ENCODE measurements at regions not wholly inside any gene's neighbourhood (a gene's known extent, or its start where the extent isn't known, plus 50 kb on each side); places are given as distances from the start of the nearest gene placed in this dataset.

GRCh38 chr3:55244247-55244646 lies 242.9 kb downstream of the WNT5A start:
- H3K27ac ChIP-seq (replicated peaks; ENCODE audit: low read length): no peak overlapping the region
- no peaks in the 10 kb centered on the region for H3K9me3 ChIP-seq (replicated peaks in 1 of 2; ENCODE audit: control insufficient read depth in 2 of 2, insufficient read depth in 1 of 2, low read depth in 1 of 2, low read length in 2 of 2)
- H3K9ac ChIP-seq (ENCODE audit: low read depth, low read length, poor library complexity): no peak overlapping the region
- H3K4me3 ChIP-seq (ENCODE audit: low read length in 2 of 2): no peak overlapping the region
- no peak overlapping the region for H2BK15ac ChIP-seq (ENCODE audit: low read length)
- H3K14ac ChIP-seq (ENCODE audit: low read length): no peak overlapping the region
- H3K18ac ChIP-seq (ENCODE audit: low read length): no peak overlapping the region
- no peaks in the 10 kb centered on the region for H3K27me3 ChIP-seq (ENCODE audit: control insufficient read depth in 3 of 3, insufficient read depth in 3 of 3, low read depth in 1 of 3, low read length in 3 of 3)
- no peak overlapping the region for H4K91ac ChIP-seq (ENCODE audit: low read depth, low read length, poor library complexity)
- DNase-seq (ENCODE audit: low spot score): no peak
- H2BK120ac ChIP-seq (ENCODE audit: low read depth, low read length): no peak overlapping the region
- no peak overlapping the region for H4K8ac ChIP-seq (ENCODE audit: low read depth, low read length)
- H2BK12ac ChIP-seq (ENCODE audit: low read length): no peak overlapping the region
- H2AFZ ChIP-seq (ENCODE audit: low read length): no peak overlapping the region
- WGBS, 2 donors (ENCODE audit: extremely low coverage in 2 of 2, insufficient read length in 2 of 2, insufficient replicate concordance in 1 of 2): no CpG with 5 or more reads among the region's 1 CpG
- H3K79me1 ChIP-seq (ENCODE audit: low read depth, low read length): no peaks in the 10 kb centered on the region
- no peak overlapping the region for H2AK5ac ChIP-seq (ENCODE audit: low read depth, low read length)
- H3K4me1 ChIP-seq (ENCODE audit: control insufficient read depth in 2 of 2, insufficient read depth in 1 of 2, low read depth in 1 of 2, low read length in 2 of 2): no peaks in the 10 kb centered on the region
- no peaks in the 10 kb centered on the region for H3K36me3 ChIP-seq (replicated peaks in 1 of 2; ENCODE audit: control insufficient read depth in 2 of 2, insufficient read depth in 2 of 2, low read length in 2 of 2)
- H2BK5ac ChIP-seq (ENCODE audit: low read length): no peak overlapping the region
- H3K4ac ChIP-seq (ENCODE audit: low read length): no peak overlapping the region
- H3K4me2 ChIP-seq (ENCODE audit: insufficient read depth, low read length, poor library complexity, severe bottlenecking): no peak overlapping the region
- no peak overlapping the region for H3K23ac ChIP-seq (ENCODE audit: low read depth, low read length, poor library complexity)

DNA sequence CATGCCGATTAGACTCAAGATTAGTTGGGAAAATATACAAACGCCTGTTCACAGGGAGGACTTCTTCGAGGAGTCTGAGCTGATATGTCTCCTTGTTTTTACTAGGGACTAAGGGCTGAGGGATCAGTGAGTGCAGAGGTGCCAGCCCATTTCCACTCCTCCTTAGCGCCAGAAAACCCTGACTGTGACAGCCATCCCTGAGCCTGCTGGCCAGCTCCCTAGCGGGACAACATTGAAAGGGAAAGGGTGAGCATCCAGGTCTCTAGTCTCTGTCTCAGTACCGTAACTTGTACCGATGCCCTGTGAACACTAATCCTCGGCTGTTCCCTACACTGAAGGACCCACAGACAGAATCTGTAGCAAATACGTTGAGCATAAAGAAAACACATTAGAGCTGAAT lies 243.4 kb downstream of the WNT5A start:
- H3K4me2 ChIP-seq (ENCODE audit: insufficient read depth, low read length, poor library complexity, severe bottlenecking): no peak overlapping the region
- no peak overlapping the region for H4K8ac ChIP-seq (ENCODE audit: low read depth, low read length)
- H3K79me1 ChIP-seq (ENCODE audit: low read depth, low read length): no peaks in the 10 kb centered on the region
- H2BK15ac ChIP-seq (ENCODE audit: low read length): no peak overlapping the region
- H3K27ac ChIP-seq (replicated peaks; ENCODE audit: low read length): no peak overlapping the region
- no peaks in the 10 kb centered on the region for H3K4me1 ChIP-seq (ENCODE audit: control insufficient read depth in 2 of 2, insufficient read depth in 1 of 2, low read depth in 1 of 2, low read length in 2 of 2)
- H3K4me3 ChIP-seq (ENCODE audit: low read length in 2 of 2): no peak overlapping the region
- no peak overlapping the region for H3K18ac ChIP-seq (ENCODE audit: low read length)
- H4K91ac ChIP-seq (ENCODE audit: low read depth, low read length, poor library complexity): no peak overlapping the region
- WGBS, 2 donors (ENCODE audit: extremely low coverage in 2 of 2, insufficient read length in 2 of 2, insufficient replicate concordance in 1 of 2): no CpG with 5 or more reads among the region's 9 CpGs
- no peak for DNase-seq (ENCODE audit: low spot score)
- H2BK5ac ChIP-seq (ENCODE audit: low read length): no peak overlapping the region
- no peak overlapping the region for H3K14ac ChIP-seq (ENCODE audit: low read length)
- H3K27me3 ChIP-seq (ENCODE audit: control insufficient read depth in 3 of 3, insufficient read depth in 3 of 3, low read depth in 1 of 3, low read length in 3 of 3): no peaks in the 10 kb centered on the region
- no peaks in the 10 kb centered on the region for H3K9me3 ChIP-seq (replicated peaks in 1 of 2; ENCODE audit: control insufficient read depth in 2 of 2, insufficient read depth in 1 of 2, low read depth in 1 of 2, low read length in 2 of 2)
- no peak overlapping the region for H3K9ac ChIP-seq (ENCODE audit: low read depth, low read length, poor library complexity)
- no peak overlapping the region for H3K23ac ChIP-seq (ENCODE audit: low read depth, low read length, poor library complexity)
- H3K36me3 ChIP-seq (replicated peaks in 1 of 2; ENCODE audit: control insufficient read depth in 2 of 2, insufficient read depth in 2 of 2, low read length in 2 of 2): no peaks in the 10 kb centered on the region
- H3K4ac ChIP-seq (ENCODE audit: low read length): no peak overlapping the region
- H2AFZ ChIP-seq (ENCODE audit: low read length): no peak overlapping the region
- H2BK12ac ChIP-seq (ENCODE audit: low read length): no peak overlapping the region
- H2BK120ac ChIP-seq (ENCODE audit: low read depth, low read length): no peak overlapping the region
- H2AK5ac ChIP-seq (ENCODE audit: low read depth, low read length): no peak overlapping the region

DNA sequence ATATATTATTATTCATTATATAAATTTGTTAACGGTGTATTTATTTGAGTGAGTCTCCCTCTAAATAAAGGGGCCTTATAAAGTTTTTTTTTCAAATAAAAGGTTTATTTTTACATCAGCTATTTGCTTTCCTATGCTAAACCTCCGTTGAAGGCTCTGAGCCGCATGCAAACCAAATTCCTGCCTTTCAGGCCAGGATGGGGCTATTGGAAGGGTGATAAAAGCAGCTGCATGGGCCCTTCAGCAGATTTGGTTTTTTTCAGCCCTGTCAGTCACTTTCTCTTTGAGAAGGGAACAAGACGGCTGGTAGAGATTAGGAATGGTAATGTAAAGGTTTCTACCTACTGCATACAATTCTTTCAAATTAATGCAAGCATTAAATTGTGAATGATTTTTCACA lies 244.2 kb downstream of the WNT5A start:
- Histone ChIP-seq H2BK5ac (ENCODE audit: low read length) (no peak overlapping the region), H2BK12ac (ENCODE audit: low read length) (no peak overlapping the region), H4K8ac (ENCODE audit: low read depth, low read length) (no peak overlapping the region), H3K4me1 (ENCODE audit: control insufficient read depth in 2 of 2, insufficient read depth in 1 of 2, low read depth in 1 of 2, low read length in 2 of 2) (no peaks in the 10 kb centered on the region), H4K91ac (ENCODE audit: low read depth, low read length, poor library complexity) (no peak overlapping the region), H2BK15ac (ENCODE audit: low read length) (no peak overlapping the region), H3K9me3 (replicated peaks in 1 of 2; ENCODE audit: control insufficient read depth in 2 of 2, insufficient read depth in 1 of 2, low read depth in 1 of 2, low read length in 2 of 2) (no peaks in the 10 kb centered on the region), H3K4ac (ENCODE audit: low read length) (no peak overlapping the region), H3K23ac (ENCODE audit: low read depth, low read length, poor library complexity) (no peak overlapping the region), H2BK120ac (ENCODE audit: low read depth, low read length) (no peak overlapping the region), H3K36me3 (replicated peaks in 1 of 2; ENCODE audit: control insufficient read depth in 2 of 2, insufficient read depth in 2 of 2, low read length in 2 of 2) (no peaks in the 10 kb centered on the region), H3K4me2 (ENCODE audit: insufficient read depth, low read length, poor library complexity, severe bottlenecking) (no peak overlapping the region), H3K4me3 (ENCODE audit: low read length in 2 of 2) (no peak overlapping the region), H3K27me3 (ENCODE audit: control insufficient read depth in 3 of 3, insufficient read depth in 3 of 3, low read depth in 1 of 3, low read length in 3 of 3) (no peaks in the 10 kb centered on the region), H3K9ac (ENCODE audit: low read depth, low read length, poor library complexity) (no peak overlapping the region), H2AFZ (ENCODE audit: low read length) (no peak overlapping the region), H3K14ac (ENCODE audit: low read length) (no peak overlapping the region), H3K79me1 (ENCODE audit: low read depth, low read length) (no peaks in the 10 kb centered on the region), H3K27ac (replicated peaks; ENCODE audit: low read length) (no peak overlapping the region), H2AK5ac (ENCODE audit: low read depth, low read length) (no peak overlapping the region), H3K18ac (ENCODE audit: low read length) (no peak overlapping the region)
- DNase-seq (ENCODE audit: low spot score): peak; percentile 23
- no CpG with 5 or more reads among the region's 4 CpGs for WGBS, 2 donors (ENCODE audit: extremely low coverage in 2 of 2, insufficient read length in 2 of 2, insufficient replicate concordance in 1 of 2)

GRCh38 chr3:55241098-55241497 lies 246.0 kb downstream of the WNT5A start:
- H3K27me3 ChIP-seq (ENCODE audit: control insufficient read depth in 3 of 3, insufficient read depth in 3 of 3, low read depth in 1 of 3, low read length in 3 of 3): no peaks in the 10 kb centered on the region
- H3K4me1 ChIP-seq (ENCODE audit: control insufficient read depth in 2 of 2, insufficient read depth in 1 of 2, low read depth in 1 of 2, low read length in 2 of 2): no peaks in the 10 kb centered on the region
- H3K79me1 ChIP-seq (ENCODE audit: low read depth, low read length): no peaks in the 10 kb centered on the region
- H2AK5ac ChIP-seq (ENCODE audit: low read depth, low read length): no peak overlapping the region
- no peaks in the 10 kb centered on the region for H3K9me3 ChIP-seq (replicated peaks in 1 of 2; ENCODE audit: control insufficient read depth in 2 of 2, insufficient read depth in 1 of 2, low read depth in 1 of 2, low read length in 2 of 2)
- no peak overlapping the region for H3K18ac ChIP-seq (ENCODE audit: low read length)
- H3K4me3 ChIP-seq (ENCODE audit: low read length in 2 of 2): no peak overlapping the region
- no CpG with 5 or more reads among the region's 3 CpGs for WGBS, 2 donors (ENCODE audit: extremely low coverage in 2 of 2, insufficient read length in 2 of 2, insufficient replicate concordance in 1 of 2)
- no peak overlapping the region for H2BK5ac ChIP-seq (ENCODE audit: low read length)
- H3K4me2 ChIP-seq (ENCODE audit: insufficient read depth, low read length, poor library complexity, severe bottlenecking): no peak overlapping the region
- no peak overlapping the region for H2BK15ac ChIP-seq (ENCODE audit: low read length)
- no peak overlapping the region for H4K91ac ChIP-seq (ENCODE audit: low read depth, low read length, poor library complexity)
- no peak overlapping the region for H3K23ac ChIP-seq (ENCODE audit: low read depth, low read length, poor library complexity)
- H3K14ac ChIP-seq (ENCODE audit: low read length): no peak overlapping the region
- H3K27ac ChIP-seq (replicated peaks; ENCODE audit: low read length): no peak overlapping the region
- no peaks in the 10 kb centered on the region for H3K36me3 ChIP-seq (replicated peaks in 1 of 2; ENCODE audit: control insufficient read depth in 2 of 2, insufficient read depth in 2 of 2, low read length in 2 of 2)
- H3K9ac ChIP-seq (ENCODE audit: low read depth, low read length, poor library complexity): no peak overlapping the region
- H3K4ac ChIP-seq (ENCODE audit: low read length): no peak overlapping the region
- no peak overlapping the region for H2BK120ac ChIP-seq (ENCODE audit: low read depth, low read length)
- H2BK12ac ChIP-seq (ENCODE audit: low read length): no peak overlapping the region
- no peak overlapping the region for H4K8ac ChIP-seq (ENCODE audit: low read depth, low read length)
- DNase-seq (ENCODE audit: low spot score): no peak
- no peak overlapping the region for H2AFZ ChIP-seq (ENCODE audit: low read length)

Measured in neuronal stem cell (in vitro differentiated cells).